A549 (cell line): ENCODE measurements at regions not wholly inside any gene's neighbourhood (a gene's known extent, or its start where the extent isn't known, plus 50 kb on each side); places are given as distances from the start of the nearest gene placed in this dataset.

Source experiments
- NR3C1 ChIP-seq: fragments of >200 bp; sonication (Bioruptor Twin); formaldehyde crosslinking; IDR thresholded peaks from 3 replicates; pipeline ENCODE4 v1.6.1; 2017
- POLR2A ChIP-seq: IDR thresholded peaks from 2 replicates; pipeline ENCODE4 v1.6.1; 2012; ENCODE audit warnings: mild to moderate bottlenecking, low read length
- REST ChIP-seq: fragments of 200-600 bp; sonication (generic); IDR thresholded peaks from 2 replicates; pipeline ENCODE4 v1.6.1; 2016; ENCODE audit warnings: antibody characterized with exemption, mild to moderate bottlenecking, moderate library complexity
- SMC3 ChIP-seq: fragments of >200 bp; sonication (Bioruptor Twin); formaldehyde crosslinking; IDR thresholded peaks from 3 replicates; pipeline ENCODE4 v1.6.1; 2018; ENCODE audit warnings: inconsistent platforms
- ZSCAN20 ChIP-seq: fragments of 250-450 bp; sonication (Bioruptor Pico); IDR thresholded peaks from 2 replicates; pipeline ENCODE4 v1.8.0; 2022; ENCODE audit warnings: mild to moderate bottlenecking, moderate library complexity
- TF ChIP-seq, protein P1 (sequence below): fragments of >200 bp; sonication (Bioruptor Twin); formaldehyde crosslinking; IDR thresholded peaks from 3 replicates; pipeline ENCODE4 v1.5.1; 2016

DNA sequence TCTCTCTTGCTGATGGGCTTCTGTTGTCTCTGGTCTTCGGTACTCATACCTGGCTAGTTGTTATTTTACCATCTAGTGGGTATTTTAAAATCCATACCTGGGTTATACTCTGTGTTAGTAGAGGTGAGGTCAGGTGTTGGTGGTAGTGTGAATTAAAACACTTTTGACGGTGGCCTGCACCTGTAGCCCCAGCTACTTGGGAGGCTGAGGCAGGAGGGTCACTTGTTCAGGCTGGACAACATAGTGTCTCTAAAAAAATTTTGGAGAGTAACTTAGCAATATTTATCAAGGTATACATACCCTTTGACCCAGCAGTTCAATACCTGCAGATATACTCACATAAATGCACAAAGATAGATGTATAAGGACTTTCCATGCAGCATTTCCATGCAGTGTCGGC, 55.4 kb downstream of the GSX1 start:
- TF ChIP-seq, protein P1, sequence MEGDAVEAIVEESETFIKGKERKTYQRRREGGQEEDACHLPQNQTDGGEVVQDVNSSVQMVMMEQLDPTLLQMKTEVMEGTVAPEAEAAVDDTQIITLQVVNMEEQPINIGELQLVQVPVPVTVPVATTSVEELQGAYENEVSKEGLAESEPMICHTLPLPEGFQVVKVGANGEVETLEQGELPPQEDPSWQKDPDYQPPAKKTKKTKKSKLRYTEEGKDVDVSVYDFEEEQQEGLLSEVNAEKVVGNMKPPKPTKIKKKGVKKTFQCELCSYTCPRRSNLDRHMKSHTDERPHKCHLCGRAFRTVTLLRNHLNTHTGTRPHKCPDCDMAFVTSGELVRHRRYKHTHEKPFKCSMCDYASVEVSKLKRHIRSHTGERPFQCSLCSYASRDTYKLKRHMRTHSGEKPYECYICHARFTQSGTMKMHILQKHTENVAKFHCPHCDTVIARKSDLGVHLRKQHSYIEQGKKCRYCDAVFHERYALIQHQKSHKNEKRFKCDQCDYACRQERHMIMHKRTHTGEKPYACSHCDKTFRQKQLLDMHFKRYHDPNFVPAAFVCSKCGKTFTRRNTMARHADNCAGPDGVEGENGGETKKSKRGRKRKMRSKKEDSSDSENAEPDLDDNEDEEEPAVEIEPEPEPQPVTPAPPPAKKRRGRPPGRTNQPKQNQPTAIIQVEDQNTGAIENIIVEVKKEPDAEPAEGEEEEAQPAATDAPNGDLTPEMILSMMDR: no peak
- no peak for TF ChIP-seq SMC3
- no peak for TF ChIP-seq ZSCAN20 (CRISPR knock-in tag)
- TF ChIP-seq NR3C1: no peak
- no peak for TF ChIP-seq REST
- no peak for TF ChIP-seq POLR2A
